Midbrain (tissue), 1 donor: ENCODE measurements at regions not wholly inside any gene's neighbourhood (a gene's known extent, or its start where the extent isn't known, plus 50 kb on each side); places are given as distances from the start of the nearest gene placed in this dataset.

Experiments
- DNase-seq: peaks from one replicate; lab custom pipeline; 2025; lab: John Stamatoyannopoulos, UW

GRCh38 chr7:124330731-124331407 lies 298.0 kb upstream of the TMEM229A start:
- DNase-seq, result no peak

DNA sequence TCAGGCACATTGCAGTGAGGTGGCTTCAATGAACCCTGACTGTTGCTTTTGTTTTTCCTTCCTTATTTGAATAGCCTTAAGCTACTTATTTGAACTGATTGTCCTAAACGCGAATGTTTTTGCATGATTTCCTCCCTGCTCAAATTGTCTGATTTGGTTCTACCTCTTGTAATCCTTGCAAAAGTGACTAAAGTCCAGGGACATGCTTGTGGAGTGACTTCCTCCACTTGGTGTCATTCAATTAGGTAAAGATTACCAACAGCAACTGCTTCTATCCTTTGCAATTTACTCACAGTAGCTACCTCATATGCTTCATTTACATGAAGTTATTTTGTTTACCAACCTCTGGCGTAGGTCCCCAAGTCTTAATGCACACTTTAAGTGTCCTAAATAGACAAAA lies 295.9 kb upstream of the TMEM229A start:
- no peak for DNase-seq

DNA sequence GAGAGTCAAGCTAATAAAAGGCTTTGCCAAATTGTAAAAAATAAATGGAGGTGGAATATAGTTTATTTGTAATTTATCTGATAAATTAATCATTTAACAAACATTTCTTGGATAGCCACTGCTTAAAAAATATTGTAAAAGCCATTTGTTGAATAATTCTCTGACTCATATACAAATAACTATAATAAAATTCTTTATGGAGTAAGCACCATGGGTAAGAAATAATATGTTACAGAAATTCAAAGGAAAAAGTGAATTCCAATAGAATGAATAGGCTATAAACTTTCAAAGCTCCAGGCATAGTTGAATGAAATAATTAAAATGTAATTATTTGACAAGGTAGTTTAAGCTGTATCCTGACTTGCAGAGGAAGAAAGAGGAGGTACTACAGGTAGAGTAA lies 291.4 kb upstream of the TMEM229A start:
- DNase-seq, result no peak

GRCh38 chr7:124323597-124323996 lies 290.7 kb upstream of the TMEM229A start:
- DNase-seq, result no peak

DNA sequence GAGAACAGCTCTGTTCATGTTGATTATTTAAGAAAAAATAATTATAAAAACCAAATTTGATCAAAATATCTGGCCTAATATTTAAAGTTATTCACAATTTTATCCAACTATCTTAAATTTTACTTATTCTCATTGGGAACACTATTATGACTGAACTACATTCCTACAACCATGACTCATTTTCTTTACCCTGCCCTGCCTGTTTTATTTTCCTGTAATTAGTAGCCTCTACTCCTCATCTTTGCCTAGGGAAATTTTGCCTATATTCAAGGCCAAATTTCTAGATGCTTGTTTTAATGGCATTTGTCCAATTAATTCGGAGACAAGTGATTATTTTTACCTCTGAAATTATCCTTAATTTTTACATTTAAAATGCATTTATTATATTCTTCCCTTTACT lies 289.7 kb upstream of the TMEM229A start:
- DNase-seq, result no peak

DNA sequence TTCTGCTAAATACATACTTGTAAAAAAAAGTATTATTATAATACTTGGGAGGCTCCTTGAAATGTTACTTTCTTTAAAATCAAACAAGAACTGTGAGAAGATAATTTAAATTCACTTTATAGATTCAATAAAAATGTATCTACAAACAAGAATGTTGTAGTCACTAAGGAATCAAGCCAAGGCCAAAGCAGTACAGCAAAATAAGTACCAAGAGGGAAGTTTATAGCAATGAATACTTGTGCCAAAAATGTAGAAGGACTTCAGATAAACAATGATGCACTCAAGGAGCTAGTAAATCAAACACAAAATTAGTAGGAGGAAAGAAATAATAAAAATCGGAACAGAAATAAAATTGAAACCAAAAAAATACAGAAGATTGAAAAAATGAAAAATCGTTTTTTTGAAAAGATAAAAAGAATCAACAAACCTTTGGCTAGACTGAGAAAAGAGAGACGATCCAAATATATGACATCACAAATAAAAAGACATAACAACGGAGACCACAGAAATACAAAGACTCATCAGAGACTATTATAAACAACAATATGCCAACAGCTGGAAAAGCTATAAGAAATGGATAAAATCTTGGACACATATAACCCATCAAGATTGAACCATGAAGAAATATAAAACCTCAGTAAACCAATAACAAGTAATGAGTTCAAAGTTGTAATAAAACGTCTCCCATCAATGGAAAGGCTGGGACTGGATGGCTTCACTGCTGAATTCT lies 286.0 kb upstream of the TMEM229A start:
- DNase-seq, result no peak

DNA sequence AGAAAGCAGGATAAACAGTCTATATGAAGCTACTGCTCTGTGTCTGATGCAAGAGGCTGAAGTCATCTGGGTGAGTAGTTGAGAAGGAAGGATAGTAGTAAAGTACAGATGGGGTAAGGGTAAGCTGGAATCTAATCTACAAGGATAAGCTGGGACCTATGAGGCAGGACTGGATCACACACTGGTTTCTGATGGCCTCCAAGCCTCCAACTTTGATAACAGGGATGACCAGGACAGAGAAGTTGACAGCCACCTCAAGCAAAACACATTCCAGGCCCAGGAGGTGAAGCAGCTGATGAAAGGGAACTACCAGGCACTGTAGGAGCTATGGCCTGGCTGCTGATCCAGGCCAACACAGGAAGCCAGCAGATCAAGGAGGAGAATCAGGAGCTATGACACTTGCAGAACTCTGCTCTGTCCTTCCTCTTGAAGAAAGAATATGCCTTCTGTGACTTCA lies 278.1 kb upstream of the TMEM229A start:
- no peak for DNase-seq

DNA sequence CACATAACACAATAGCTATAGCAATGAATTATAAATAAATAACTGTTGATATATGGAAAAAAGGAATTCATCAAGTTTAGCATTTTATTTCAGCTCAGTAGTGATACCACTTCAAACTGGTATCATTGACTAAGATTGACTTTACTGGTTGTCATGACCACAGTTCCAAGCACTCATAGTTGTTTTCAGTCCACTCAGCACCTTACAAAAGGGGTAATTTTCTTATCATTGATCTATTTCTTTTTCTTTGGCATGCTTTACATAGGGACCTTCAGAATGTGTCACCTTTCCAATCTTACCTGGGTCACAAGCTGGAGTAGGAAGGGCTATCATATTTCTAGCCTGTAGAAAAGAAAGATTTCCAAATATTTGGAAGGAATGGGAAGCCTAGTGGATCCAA lies 275.5 kb upstream of the TMEM229A start:
- no peak for DNase-seq

DNA sequence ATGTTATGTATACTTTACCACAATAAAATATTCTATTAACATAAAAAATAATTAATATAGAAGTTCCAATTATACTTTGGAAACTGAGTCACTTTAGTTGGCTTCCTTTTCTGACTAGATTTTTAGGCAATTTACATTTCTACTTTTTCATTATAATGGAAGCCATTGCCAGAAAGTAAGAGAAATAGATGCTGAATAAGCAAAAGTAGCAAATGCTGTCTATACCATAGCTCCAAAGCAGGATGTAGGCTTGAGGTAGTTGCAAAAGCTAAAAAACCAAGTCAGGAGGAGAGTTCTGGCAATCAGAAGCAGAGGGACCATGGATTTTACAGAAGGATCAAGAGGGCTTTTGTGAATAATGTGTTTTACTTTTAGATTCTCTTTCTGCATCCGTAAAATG lies 262.4 kb upstream of the TMEM229A start:
- DNase-seq, result no peak

DNA sequence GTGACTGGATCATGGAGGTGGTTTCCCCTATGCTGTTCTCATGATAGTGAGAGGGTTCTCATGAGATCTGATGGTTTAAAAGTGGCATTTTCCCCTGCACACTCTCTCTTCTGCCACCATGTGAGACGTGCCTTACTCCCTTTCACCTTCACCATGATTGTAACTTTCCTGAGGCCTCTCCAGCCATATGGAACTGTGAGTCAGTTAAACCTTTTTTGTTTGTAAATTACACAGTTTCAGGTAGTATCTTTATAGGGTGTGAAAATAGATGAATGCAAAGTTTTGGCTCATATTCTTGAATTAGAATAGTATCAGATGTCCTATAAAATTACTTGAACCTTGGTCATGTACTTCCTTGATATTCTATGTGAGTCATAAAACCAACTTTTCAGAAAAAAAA lies 252.1 kb upstream of the TMEM229A start:
- DNase-seq, result no peak

- no peak for DNase-seq
Observed at GRCh38 chr7:124276005-124276622, 243.2 kb upstream of the TMEM229A start.

- DNase-seq, result no peak
Observed at GRCh38 chr7:124275411-124275810, 242.5 kb upstream of the TMEM229A start.

- no peak for DNase-seq
Observed at GRCh38 chr7:124269774-124270173, 236.9 kb upstream of the TMEM229A start.

DNA sequence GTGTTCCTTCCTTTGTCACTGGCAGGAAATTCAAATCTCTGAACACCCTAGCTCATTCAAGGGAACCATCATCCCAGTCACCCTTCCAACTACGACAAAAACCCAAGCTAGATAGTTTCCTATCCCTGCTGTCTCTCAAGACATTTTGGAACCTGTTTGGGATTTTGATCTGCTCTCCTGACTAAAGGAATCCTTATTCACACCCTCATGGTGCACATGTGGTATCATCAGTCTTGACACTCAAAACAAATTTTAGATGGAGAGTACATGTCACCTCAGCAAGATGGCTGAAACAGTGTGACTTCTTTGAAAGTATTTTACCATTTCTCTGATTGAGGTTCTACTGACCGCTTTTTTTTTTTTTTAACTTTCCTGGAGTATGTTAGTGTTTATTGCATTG lies 234.3 kb upstream of the TMEM229A start:
- no peak for DNase-seq

DNA sequence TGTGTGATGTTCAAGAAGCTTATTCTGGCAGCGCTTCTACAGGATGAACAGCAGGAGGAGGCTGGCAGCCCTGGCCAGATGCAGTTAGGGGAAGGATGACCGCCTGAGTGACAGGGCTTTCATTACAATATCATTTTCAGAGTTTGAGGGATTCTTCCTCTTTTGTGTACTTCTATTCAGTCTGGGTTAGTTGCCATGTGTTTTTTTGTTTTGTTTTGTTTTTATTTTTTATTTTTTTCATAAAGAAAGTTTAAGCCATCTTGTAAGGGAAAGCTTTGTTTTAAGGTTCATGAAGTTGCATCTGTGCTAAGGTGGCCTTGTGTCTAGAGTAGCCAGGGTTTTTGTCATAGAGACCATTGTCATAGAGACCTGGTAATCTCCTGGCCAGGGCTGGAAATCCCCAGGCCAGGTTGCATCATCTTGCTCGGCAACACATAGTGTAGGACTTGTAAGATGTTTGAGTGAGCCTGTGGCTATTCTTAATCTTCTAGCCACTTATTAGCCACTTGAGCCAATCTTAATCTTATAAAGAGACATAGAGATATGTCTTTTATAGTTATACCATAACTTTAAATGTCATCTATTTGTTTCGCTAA lies 230.5 kb upstream of the TMEM229A start:
- no peak for DNase-seq

- no peak for DNase-seq
Observed at GRCh38 chr7:124261710-124262109, 228.8 kb upstream of the TMEM229A start.

DNA sequence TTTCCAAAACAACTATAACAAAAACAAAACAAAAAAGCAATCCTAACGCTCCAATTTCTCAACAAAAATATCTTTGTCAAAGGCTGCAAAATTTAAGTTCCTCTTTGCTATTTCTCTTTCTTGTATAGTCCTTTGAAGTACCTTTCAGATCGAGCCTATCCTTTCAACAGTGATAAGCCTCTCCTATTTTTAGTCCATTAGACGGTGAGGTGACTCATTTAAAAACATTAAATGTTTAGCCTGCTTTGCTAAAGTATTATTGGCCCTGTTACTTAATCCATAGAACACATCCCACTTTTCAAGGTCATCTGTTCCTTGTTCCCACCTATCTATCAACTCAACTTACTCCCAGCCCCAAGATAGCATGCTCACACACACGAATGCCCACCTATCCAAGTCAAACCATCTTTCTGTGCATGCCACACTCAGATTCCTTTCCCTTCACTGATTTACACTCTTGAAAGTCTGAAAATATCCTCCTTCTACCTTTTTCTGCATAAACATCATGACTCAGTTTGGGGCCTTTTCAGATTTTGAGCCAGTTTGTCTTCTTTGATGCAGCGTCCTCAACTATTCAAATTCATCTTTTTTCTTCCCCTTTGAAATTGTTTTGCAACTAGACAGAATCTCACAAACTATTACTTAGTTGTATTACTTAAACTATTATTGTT lies 224.9 kb upstream of the TMEM229A start:
- no peak for DNase-seq

- DNase-seq, result no peak
Observed at GRCh38 chr7:124255041-124255655, 222.3 kb upstream of the TMEM229A start.

DNA sequence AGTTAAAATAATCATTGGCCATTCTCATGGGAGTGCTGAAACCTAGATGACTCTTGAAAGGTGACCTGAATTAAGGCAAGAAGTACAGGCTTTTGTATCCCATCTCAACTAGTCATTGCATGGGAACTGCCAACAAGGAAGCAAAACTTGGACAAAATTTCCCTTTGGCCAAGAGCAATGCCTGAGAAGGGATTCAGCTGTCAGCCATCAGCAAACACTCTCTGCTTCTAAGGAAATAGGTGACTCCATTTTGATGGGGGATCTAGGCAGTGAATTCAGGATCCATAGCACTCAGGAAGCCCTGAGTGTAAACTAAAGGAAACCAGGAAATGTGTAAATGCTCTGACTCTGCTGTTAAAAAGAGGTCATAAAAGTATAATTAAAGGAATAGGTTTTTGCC lies 221.5 kb upstream of the TMEM229A start:
- DNase-seq, result no peak

DNA sequence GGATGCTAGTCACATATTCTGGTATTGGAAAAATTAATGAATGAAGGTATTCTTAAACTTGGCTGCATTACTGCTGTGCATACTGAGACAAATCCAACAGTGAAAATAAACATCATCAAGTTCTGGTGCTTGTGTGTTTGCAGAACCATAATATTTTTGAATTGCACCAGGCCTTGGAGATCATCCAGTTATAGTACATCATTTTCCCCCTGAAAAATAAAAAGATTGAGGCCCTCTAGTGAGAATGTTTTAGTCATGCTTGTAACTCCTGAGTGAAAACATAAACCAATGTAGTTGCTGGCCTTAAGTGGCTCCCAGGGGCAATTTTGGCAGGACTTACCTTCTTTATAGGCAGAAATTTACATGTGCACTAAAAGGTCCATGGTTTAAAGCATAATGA lies 218.8 kb upstream of the TMEM229A start:
- DNase-seq, result no peak

- DNase-seq, result no peak
Observed at GRCh38 chr7:124250297-124251034, 217.6 kb upstream of the TMEM229A start.
